ENCODE measurements at regions not wholly inside any gene's neighbourhood (a gene's known extent, or its start where the extent isn't known, plus 50 kb on each side); places are given as distances from the start of the nearest gene placed in this dataset.

DNA sequence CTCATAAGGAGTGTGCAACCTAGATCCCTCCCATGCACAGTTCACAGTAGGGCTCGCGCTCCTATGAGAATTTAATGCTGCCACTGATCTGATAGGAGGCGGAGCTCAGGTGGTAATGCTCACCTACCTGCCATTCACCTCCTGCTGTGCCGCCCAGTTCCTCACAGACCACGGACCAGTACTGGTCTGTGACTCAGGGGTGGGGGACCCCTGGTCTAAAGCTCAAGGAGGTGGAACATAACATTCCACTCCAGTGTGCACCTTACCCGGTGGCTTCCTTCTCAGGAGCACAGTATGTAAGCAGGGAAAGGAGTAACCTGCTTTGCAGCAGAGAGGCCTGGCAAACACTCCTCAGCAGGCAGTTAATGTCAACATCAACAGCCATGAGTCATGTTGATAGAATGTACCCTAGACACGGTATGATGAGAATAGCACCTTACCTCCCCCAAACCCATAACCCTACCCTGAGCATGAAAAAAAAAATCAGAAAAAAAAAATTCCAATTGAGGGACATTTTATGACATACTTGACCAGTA, 273.5 kb downstream of the FGFR2 start (continued):
- TF ChIP-seq, protein P1, sequence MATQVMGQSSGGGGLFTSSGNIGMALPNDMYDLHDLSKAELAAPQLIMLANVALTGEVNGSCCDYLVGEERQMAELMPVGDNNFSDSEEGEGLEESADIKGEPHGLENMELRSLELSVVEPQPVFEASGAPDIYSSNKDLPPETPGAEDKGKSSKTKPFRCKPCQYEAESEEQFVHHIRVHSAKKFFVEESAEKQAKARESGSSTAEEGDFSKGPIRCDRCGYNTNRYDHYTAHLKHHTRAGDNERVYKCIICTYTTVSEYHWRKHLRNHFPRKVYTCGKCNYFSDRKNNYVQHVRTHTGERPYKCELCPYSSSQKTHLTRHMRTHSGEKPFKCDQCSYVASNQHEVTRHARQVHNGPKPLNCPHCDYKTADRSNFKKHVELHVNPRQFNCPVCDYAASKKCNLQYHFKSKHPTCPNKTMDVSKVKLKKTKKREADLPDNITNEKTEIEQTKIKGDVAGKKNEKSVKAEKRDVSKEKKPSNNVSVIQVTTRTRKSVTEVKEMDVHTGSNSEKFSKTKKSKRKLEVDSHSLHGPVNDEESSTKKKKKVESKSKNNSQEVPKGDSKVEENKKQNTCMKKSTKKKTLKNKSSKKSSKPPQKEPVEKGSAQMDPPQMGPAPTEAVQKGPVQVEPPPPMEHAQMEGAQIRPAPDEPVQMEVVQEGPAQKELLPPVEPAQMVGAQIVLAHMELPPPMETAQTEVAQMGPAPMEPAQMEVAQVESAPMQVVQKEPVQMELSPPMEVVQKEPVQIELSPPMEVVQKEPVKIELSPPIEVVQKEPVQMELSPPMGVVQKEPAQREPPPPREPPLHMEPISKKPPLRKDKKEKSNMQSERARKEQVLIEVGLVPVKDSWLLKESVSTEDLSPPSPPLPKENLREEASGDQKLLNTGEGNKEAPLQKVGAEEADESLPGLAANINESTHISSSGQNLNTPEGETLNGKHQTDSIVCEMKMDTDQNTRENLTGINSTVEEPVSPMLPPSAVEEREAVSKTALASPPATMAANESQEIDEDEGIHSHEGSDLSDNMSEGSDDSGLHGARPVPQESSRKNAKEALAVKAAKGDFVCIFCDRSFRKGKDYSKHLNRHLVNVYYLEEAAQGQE (IDR thresholded peaks at IDR 0.05; ENCODE audit: low read depth), result no peak
- TF ChIP-seq, protein P2, sequence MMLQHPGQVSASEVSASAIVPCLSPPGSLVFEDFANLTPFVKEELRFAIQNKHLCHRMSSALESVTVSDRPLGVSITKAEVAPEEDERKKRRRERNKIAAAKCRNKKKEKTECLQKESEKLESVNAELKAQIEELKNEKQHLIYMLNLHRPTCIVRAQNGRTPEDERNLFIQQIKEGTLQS (IDR thresholded peaks at IDR 0.05), result no peak; the same call in 1 of the 2 replicates

DNA sequence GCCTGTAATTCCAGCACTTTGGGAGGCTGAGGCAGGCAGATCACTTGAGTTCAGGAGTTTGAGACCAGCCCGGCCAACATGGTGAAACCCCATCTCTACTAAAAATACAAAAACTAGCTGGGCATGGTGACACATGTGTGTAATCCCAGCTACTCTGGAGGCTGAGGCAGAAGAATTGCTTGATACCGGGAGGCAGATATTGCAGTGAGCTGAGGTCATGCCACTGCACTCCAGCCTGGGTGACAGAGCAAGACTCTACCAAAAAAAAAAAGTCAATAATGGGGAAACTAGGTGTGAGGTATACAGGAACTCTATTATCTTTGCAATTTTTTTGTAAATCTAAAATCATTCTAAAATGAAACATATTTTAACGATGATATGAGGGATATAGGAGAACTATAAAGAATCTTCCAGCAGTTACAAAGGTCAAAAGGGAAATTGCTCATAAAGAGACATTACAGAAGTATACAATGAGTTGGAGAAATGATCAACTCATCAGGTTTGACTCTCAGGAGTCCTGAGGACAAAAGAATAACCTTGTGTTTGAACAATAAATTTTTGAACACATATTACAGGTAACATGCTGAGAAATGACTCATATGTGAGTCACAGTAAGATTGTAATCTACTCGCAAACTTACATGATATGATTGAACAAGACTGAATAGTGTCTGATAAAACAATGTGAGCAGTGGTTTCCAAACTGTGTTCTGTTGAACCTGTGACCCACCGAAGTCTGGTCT, 272.6 kb downstream of the FGFR2 start:
- H3K79me2 ChIP-seq (ENCODE audit: insufficient read depth, low read length), result no peaks in the 10 kb centered on the region
- no peaks in the 10 kb centered on the region for H3K27me3 ChIP-seq (ENCODE audit: insufficient read depth, low read length)
- H3K36me3 ChIP-seq (ENCODE audit: control insufficient read depth in 1 of 2, insufficient read depth in 2 of 2, low read length in 2 of 2), result no peaks in the 10 kb centered on the region
- peaks cover 34 to 47% of the 10 kb centered on the region in 2 experiments for H3K4me1 ChIP-seq (ENCODE audit: control insufficient read depth in 1 of 2, insufficient read depth in 2 of 2, low read length in 2 of 2)
- H3K9me2 ChIP-seq (ENCODE audit: insufficient read depth), result no peaks in the 10 kb centered on the region
- POLR2A ChIA-PET, result interaction anchor here (0.6 kb wide), 1 partner anchor 623 kb away, joined by 3 read pairs; no protein-coding TSS in a partner anchor
- peak overlapping the region; percentile 78 for H3K4me2 ChIP-seq (ENCODE audit: low read length)
- no peak overlapping the region for H3K9ac ChIP-seq (ENCODE audit: low read length)
- BruUV-seq (replicated peaks), result no TSS peak
- TF ChIP-seq EGR1 (IDR thresholded peaks at IDR 0.05; ENCODE audit: low read depth) (no peak), SRF (IDR thresholded peaks at IDR 0.05; ENCODE audit: low read depth) (peak; percentile 89), EZH2phosphoT487 (IDR thresholded peaks at IDR 0.05; ENCODE audit: borderline replicate concordance) (no peak), YY1 (IDR thresholded peaks at IDR 0.05; ENCODE audit: extremely low read depth, insufficient replicate concordance, low read depth, low read length) (no peak), RAD21 (IDR thresholded peaks at IDR 0.05; ENCODE audit: low read depth) (peak; percentile 22; the same call in 1 of the 2 replicates), CEBPB (IDR thresholded peaks at IDR 0.05; ENCODE audit: low read depth) (peak; percentile 79), SIN3A (IDR thresholded peaks at IDR 0.05; ENCODE audit: low read depth) (peak; percentile 73; the same call in 1 of the 2 replicates), FOSL1 (IDR thresholded peaks at IDR 0.05; ENCODE audit: low read depth) (peak; percentile 100), SP1 (IDR thresholded peaks at IDR 0.05; ENCODE audit: low read depth) (peak; percentile 93), JUND (IDR thresholded peaks at IDR 0.05) (peak; percentile 98), CBX3 (IDR thresholded peaks at IDR 0.05; ENCODE audit: low read depth) (peak; percentile 97), POLR2AphosphoS5 (IDR thresholded peaks at IDR 0.05; ENCODE audit: low read depth, low read length) (peak; percentile 50; the same call in 1 of the 2 replicates), TCF7L2 (IDR thresholded peaks at IDR 0.05; ENCODE audit: borderline replicate concordance, extremely low read depth, insufficient read depth, insufficient read length) (peak; percentile 69)
- TF ChIP-seq, protein P3, sequence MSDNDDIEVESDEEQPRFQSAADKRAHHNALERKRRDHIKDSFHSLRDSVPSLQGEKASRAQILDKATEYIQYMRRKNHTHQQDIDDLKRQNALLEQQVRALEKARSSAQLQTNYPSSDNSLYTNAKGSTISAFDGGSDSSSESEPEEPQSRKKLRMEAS (IDR thresholded peaks at IDR 0.05), result peak; percentile 65
- TF ChIP-seq, protein P2 (IDR thresholded peaks at IDR 0.05), result peak; percentile 74
- DNase-seq (ENCODE audit: low read depth, low spot score) (peak; percentile 85), ATAC-seq (peak; percentile 53)
- RAD21 ChIA-PET (ENCODE audit: low non-redundant PET in 1 of 2, low total read pairs in 2 of 2, uncharacterized antibody in 2 of 2, unreplicated experiment in 2 of 2), result no interaction called here
- peak overlapping the region; percentile 63 for H2AFZ ChIP-seq (ENCODE audit: low read depth, low read length, poor library complexity, severe bottlenecking)
- peak overlapping the region in 1 of 2 experiments; percentile 1; a peak in 1 of 4 replicates for H3K4me3 ChIP-seq (replicated peaks in 1 of 2; ENCODE audit: low read depth in 1 of 2, low read length in 2 of 2)
- CTCF ChIA-PET, result interaction anchor here (2.0 kb wide), 1 partner anchor 284 kb away, joined by 5 read pairs; no protein-coding TSS in a partner anchor
- H4K20me1 ChIP-seq (ENCODE audit: insufficient read depth), result no peaks in the 10 kb centered on the region
- intact Hi-C loops (cut with micrococcal nuclease), result loop anchor here (5.0 to 10.0 kb wide), 2 partner anchors 272 to 599 kb away; partner anchors contain the start of genes ATE1 and FGFR2
- peak overlapping the region; percentile 53; the same call in 1 of the 2 replicates for H3K27ac ChIP-seq (ENCODE audit: low read depth, low read length)
- H3K9me3 ChIP-seq (ENCODE audit: control insufficient read depth in 1 of 2, insufficient read depth in 1 of 2, low read depth in 1 of 2, low read length in 2 of 2), result no peaks in the 10 kb centered on the region
